Amniotic stem cell (primary cell): ENCODE measurements at regions not wholly inside any gene's neighbourhood (a gene's known extent, or its start where the extent isn't known, plus 50 kb on each side); places are given as distances from the start of the nearest gene placed in this dataset.

Experiments used
- DNase-seq: peaks from one replicate; lab custom pipeline; 2025; lab: John Stamatoyannopoulos, UW

- DNase-seq = no peak
Observed at GRCh38 chr20:12659942-12660341, 348.8 kb upstream of the SPTLC3 start.

- no peak for DNase-seq
Observed at GRCh38 chr20:12660918-12661317, 347.9 kb upstream of the SPTLC3 start.

- DNase-seq = no peak
Observed at GRCh38 chr20:12670301-12670700, 338.5 kb upstream of the SPTLC3 start.

- DNase-seq = no peak
Observed at GRCh38 chr20:12673352-12673751, 335.4 kb upstream of the SPTLC3 start.

- DNase-seq = no peak
Observed at GRCh38 chr20:12677925-12678324, 330.8 kb upstream of the SPTLC3 start.

- DNase-seq = no peak
Observed at GRCh38 chr20:12679447-12679846, 329.3 kb upstream of the SPTLC3 start.

GRCh38 chr20:12682613-12683012 lies 326.2 kb upstream of the SPTLC3 start:
- DNase-seq = no peak

- no peak for DNase-seq
Observed at GRCh38 chr20:12687476-12687875, 321.3 kb upstream of the SPTLC3 start.

GRCh38 chr20:12695937-12696336 lies 312.8 kb upstream of the SPTLC3 start:
- no peak for DNase-seq

GRCh38 chr20:12698817-12699216 lies 310.0 kb upstream of the SPTLC3 start:
- no peak for DNase-seq

GRCh38 chr20:12699374-12700228 lies 309.2 kb upstream of the SPTLC3 start:
- no peak for DNase-seq

- DNase-seq = no peak
Observed at GRCh38 chr20:12700701-12701100, 308.1 kb upstream of the SPTLC3 start.

- DNase-seq = no peak
Observed at GRCh38 chr20:12702312-12702711, 306.5 kb upstream of the SPTLC3 start.

GRCh38 chr20:12715371-12715770 lies 293.4 kb upstream of the SPTLC3 start:
- DNase-seq = no peak

- no peak for DNase-seq
Observed at GRCh38 chr20:12715991-12716680, 292.6 kb upstream of the SPTLC3 start.

GRCh38 chr20:12717061-12717460 lies 291.7 kb upstream of the SPTLC3 start:
- no peak for DNase-seq

- no peak for DNase-seq
Observed at GRCh38 chr20:12718619-12719018, 290.2 kb upstream of the SPTLC3 start.

- no peak for DNase-seq
Observed at GRCh38 chr20:12721636-12722035, 287.1 kb upstream of the SPTLC3 start.

- no peak for DNase-seq
Observed at GRCh38 chr20:12722091-12722490, 286.7 kb upstream of the SPTLC3 start.

GRCh38 chr20:12723811-12724210 lies 285.0 kb upstream of the SPTLC3 start:
- DNase-seq = no peak

- DNase-seq = no peak
Observed at GRCh38 chr20:12728782-12729181, 280.0 kb upstream of the SPTLC3 start.

GRCh38 chr20:12729326-12729725 lies 279.4 kb upstream of the SPTLC3 start:
- no peak for DNase-seq

- no peak for DNase-seq
Observed at GRCh38 chr20:12733811-12734210, 275.0 kb upstream of the SPTLC3 start.
